ENCODE measurements at regions not wholly inside any gene's neighbourhood (a gene's known extent, or its start where the extent isn't known, plus 50 kb on each side); places are given as distances from the start of the nearest gene placed in this dataset.
A peak's percentile ranks its signal among the peaks of the same experiment; 100 is the strongest.

- Histone ChIP-seq H3K4me3 (no peak overlapping the region), H3K36me3 (no peaks in the 10 kb centered on the region), H3K4me1 (no peaks in the 10 kb centered on the region), H3K27ac (no peak overlapping the region), H3K27me3 (no peaks in the 10 kb centered on the region), H3K9me3 (no peaks in the 10 kb centered on the region)
- TF ChIP-seq, protein P1, sequence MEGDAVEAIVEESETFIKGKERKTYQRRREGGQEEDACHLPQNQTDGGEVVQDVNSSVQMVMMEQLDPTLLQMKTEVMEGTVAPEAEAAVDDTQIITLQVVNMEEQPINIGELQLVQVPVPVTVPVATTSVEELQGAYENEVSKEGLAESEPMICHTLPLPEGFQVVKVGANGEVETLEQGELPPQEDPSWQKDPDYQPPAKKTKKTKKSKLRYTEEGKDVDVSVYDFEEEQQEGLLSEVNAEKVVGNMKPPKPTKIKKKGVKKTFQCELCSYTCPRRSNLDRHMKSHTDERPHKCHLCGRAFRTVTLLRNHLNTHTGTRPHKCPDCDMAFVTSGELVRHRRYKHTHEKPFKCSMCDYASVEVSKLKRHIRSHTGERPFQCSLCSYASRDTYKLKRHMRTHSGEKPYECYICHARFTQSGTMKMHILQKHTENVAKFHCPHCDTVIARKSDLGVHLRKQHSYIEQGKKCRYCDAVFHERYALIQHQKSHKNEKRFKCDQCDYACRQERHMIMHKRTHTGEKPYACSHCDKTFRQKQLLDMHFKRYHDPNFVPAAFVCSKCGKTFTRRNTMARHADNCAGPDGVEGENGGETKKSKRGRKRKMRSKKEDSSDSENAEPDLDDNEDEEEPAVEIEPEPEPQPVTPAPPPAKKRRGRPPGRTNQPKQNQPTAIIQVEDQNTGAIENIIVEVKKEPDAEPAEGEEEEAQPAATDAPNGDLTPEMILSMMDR (IDR thresholded peaks at IDR 0.05 in 4 of 5, conservative IDR thresholded peaks at IDR 0.05 in 1 of 5) = no peak
- no peak for TF ChIP-seq POLR2A (IDR thresholded peaks at IDR 0.05)
- no peak for ATAC-seq
- intact Hi-C loops (cut with DNase I; ENCODE audit: low total_unique reads) (no loop called here), in situ Hi-C loops (cut with MboI; ENCODE audit: low sequenced_read_pairs in 4 of 4) (no loop called here)
- no peak for DNase-seq
Observed at GRCh38 chr11:115684135-115684534, 179.9 kb upstream of the CADM1 start.

GRCh38 chr11:115682888-115683287, 178.7 kb upstream of the CADM1 start:
- ATAC-seq (no peak), DNase-seq (no peak)
- TF ChIP-seq, protein P1 (IDR thresholded peaks at IDR 0.05 in 4 of 5, conservative IDR thresholded peaks at IDR 0.05 in 1 of 5) = no peak
- no peak for TF ChIP-seq POLR2A (IDR thresholded peaks at IDR 0.05)
- Histone ChIP-seq H3K4me1 (no peaks in the 10 kb centered on the region), H3K9me3 (no peaks in the 10 kb centered on the region), H3K36me3 (no peaks in the 10 kb centered on the region), H3K27ac (no peak overlapping the region), H3K27me3 (no peaks in the 10 kb centered on the region), H3K4me3 (no peak overlapping the region)
- intact Hi-C loops (cut with DNase I; ENCODE audit: low total_unique reads) (no loop called here), in situ Hi-C loops (cut with MboI; ENCODE audit: low sequenced_read_pairs in 4 of 4) (no loop called here)

- H3K9me3 ChIP-seq = no peaks in the 10 kb centered on the region
- no peaks in the 10 kb centered on the region for H3K36me3 ChIP-seq
- intact Hi-C loops (cut with DNase I; ENCODE audit: low total_unique reads) (no loop called here), in situ Hi-C loops (cut with MboI; ENCODE audit: low sequenced_read_pairs in 4 of 4) (no loop called here)
- no peak overlapping the region for H3K4me3 ChIP-seq
- DNase-seq (no peak), ATAC-seq (no peak)
- no peaks in the 10 kb centered on the region for H3K27me3 ChIP-seq
- no peaks in the 10 kb centered on the region for H3K4me1 ChIP-seq
- TF ChIP-seq POLR2A (IDR thresholded peaks at IDR 0.05) = no peak
- TF ChIP-seq, protein P1 (IDR thresholded peaks at IDR 0.05 in 4 of 5, conservative IDR thresholded peaks at IDR 0.05 in 1 of 5) = no peak
- no peak overlapping the region for H3K27ac ChIP-seq
Observed at GRCh38 chr11:115682101-115682500, 177.9 kb upstream of the CADM1 start.

DNA sequence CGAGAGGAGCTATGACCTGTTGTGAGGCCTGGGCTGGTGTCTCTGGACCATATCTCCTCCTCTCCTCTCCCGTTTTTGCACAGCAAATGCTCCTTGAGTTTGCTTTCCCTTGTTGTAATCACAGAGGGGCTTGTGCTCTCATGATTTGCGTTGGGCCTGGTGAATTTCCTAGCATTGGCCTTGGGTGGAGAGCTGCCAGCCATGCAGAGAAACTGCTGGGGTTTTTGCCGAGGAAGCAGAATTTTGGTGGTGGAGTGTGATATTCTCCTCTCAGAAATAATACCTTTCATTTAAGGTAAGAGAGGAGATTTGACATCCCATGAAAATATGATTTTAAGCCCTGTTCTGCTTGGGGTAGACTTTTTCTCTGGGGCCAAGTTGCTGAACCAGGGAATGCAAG, 175.7 kb upstream of the CADM1 start:
- Histone ChIP-seq H3K36me3 (no peaks in the 10 kb centered on the region), H3K9me3 (no peaks in the 10 kb centered on the region), H3K4me3 (no peak overlapping the region), H3K27me3 (no peaks in the 10 kb centered on the region), H3K27ac (no peak overlapping the region), H3K4me1 (no peaks in the 10 kb centered on the region)
- TF ChIP-seq, protein P1 (IDR thresholded peaks at IDR 0.05 in 4 of 5, conservative IDR thresholded peaks at IDR 0.05 in 1 of 5) = no peak
- no peak for TF ChIP-seq POLR2A (IDR thresholded peaks at IDR 0.05)
- intact Hi-C loops (cut with DNase I; ENCODE audit: low total_unique reads) (loop anchor here (2.0 to 5.0 kb wide), 2 partner anchors 175 to 343 kb away; partner anchors contain the start of gene CADM1), in situ Hi-C loops (cut with MboI; ENCODE audit: low sequenced_read_pairs in 4 of 4) (no loop called here)
- DNase-seq (no peak), ATAC-seq (no peak)

- Histone ChIP-seq H3K27ac (no peak overlapping the region), H3K27me3 (no peaks in the 10 kb centered on the region), H3K4me1 (no peaks in the 10 kb centered on the region), H3K36me3 (no peaks in the 10 kb centered on the region), H3K4me3 (no peak overlapping the region), H3K9me3 (no peaks in the 10 kb centered on the region)
- ATAC-seq = no peak
- in situ Hi-C loops (cut with MboI; ENCODE audit: low sequenced_read_pairs in 4 of 4) (no loop called here), intact Hi-C loops (cut with DNase I; ENCODE audit: low total_unique reads) (loop anchor here (2.0 to 5.0 kb wide), 2 partner anchors 174 to 342 kb away; partner anchors contain the start of gene CADM1)
- TF ChIP-seq POLR2A (IDR thresholded peaks at IDR 0.05) = no peak
- TF ChIP-seq, protein P1 (IDR thresholded peaks at IDR 0.05 in 4 of 5, conservative IDR thresholded peaks at IDR 0.05 in 1 of 5) = peak in 1 of 5 experiments; percentile 28
- DNase-seq = peak in 1 of 2 donors; percentile 18
Observed at GRCh38 chr11:115678942-115679341, 174.7 kb upstream of the CADM1 start.

All from gastrocnemius medialis (tissue), 4 donors.